GM19468 (cell line): ENCODE measurements at regions not wholly inside any gene's neighbourhood (a gene's known extent, or its start where the extent isn't known, plus 50 kb on each side); places are given as distances from the start of the nearest gene placed in this dataset.

Experiments
- ATAC-seq: cut with Tn5 transposase; IDR thresholded peaks from one replicate; pipeline ENCODE4 v1.9.1; 2021; ENCODE audit warnings: mild to moderate bottlenecking, moderate library complexity, moderate number of reproducible peaks; ENCODE audit not compliant: unreplicated experiment; ENCODE audit errors: extremely low read depth

GRCh38 chr5:130290219-130290618, 386.0 kb downstream of the CHSY3 start:
- no peak for ATAC-seq

- ATAC-seq: no peak
Observed at GRCh38 chr5:130289132-130290088, 385.1 kb downstream of the CHSY3 start.

GRCh38 chr5:130287438-130287837, 383.2 kb downstream of the CHSY3 start:
- ATAC-seq: no peak

GRCh38 chr5:130286971-130287370, 382.7 kb downstream of the CHSY3 start:
- ATAC-seq: no peak

- no peak for ATAC-seq
Observed at GRCh38 chr5:130282049-130282448, 377.8 kb downstream of the CHSY3 start.

- ATAC-seq: no peak
Observed at GRCh38 chr5:130280528-130281217, 376.4 kb downstream of the CHSY3 start.

- ATAC-seq: no peak
Observed at GRCh38 chr5:130279386-130279785, 375.1 kb downstream of the CHSY3 start.

- ATAC-seq: no peak
Observed at GRCh38 chr5:130278136-130278535, 373.9 kb downstream of the CHSY3 start.

GRCh38 chr5:130277522-130277921, 373.3 kb downstream of the CHSY3 start:
- no peak for ATAC-seq

GRCh38 chr5:130277002-130277401, 372.7 kb downstream of the CHSY3 start:
- ATAC-seq: no peak

GRCh38 chr5:130272837-130273236, 368.6 kb downstream of the CHSY3 start:
- no peak for ATAC-seq

- no peak for ATAC-seq
Observed at GRCh38 chr5:130270786-130271185, 366.5 kb downstream of the CHSY3 start.

GRCh38 chr5:130268489-130268888, 364.2 kb downstream of the CHSY3 start:
- no peak for ATAC-seq

GRCh38 chr5:130267926-130268325, 363.7 kb downstream of the CHSY3 start:
- ATAC-seq: no peak

GRCh38 chr5:130260481-130260880, 356.2 kb downstream of the CHSY3 start:
- ATAC-seq: no peak

GRCh38 chr5:130251931-130252330, 347.7 kb downstream of the CHSY3 start:
- no peak for ATAC-seq

- no peak for ATAC-seq
Observed at GRCh38 chr5:130243641-130244040, 339.4 kb downstream of the CHSY3 start.

GRCh38 chr5:130237721-130238120, 333.5 kb downstream of the CHSY3 start:
- no peak for ATAC-seq
